K562 (cell line): ENCODE measurements at regions not wholly inside any gene's neighbourhood (a gene's known extent, or its start where the extent isn't known, plus 50 kb on each side); places are given as distances from the start of the nearest gene placed in this dataset.

ENCODE experiments used
- ATAC-seq: fragments of 200-7000 bp; cut with Tn5 transposase; 3 replicates; pipeline ENCODE4 v1.9.1; 2020; ENCODE audit warnings: moderate library complexity
- BruUV-seq: library from RNA; stranded (reverse); fragments of 400-500 nt; replicated peaks from 2 replicates; lab custom pipeline; 2021; lab: Mats Ljungman, UMichigan
- CTCF ChIA-PET: fragments of 300-600 bp; formaldehyde crosslinking; extraction: SDS; loops from one replicate; lab custom pipeline; 2021; ENCODE audit warnings: low intra/inter-chr PET ratio; lab: Yijun Ruan, JAX
- POLR2A ChIA-PET: fragments of 300-600, 350-650 bp; sonication (Branson Sonifier 250); formaldehyde crosslinking; extraction: SDS; loops from one replicate; lab custom pipeline; 2021; ENCODE audit warnings: antibody characterized with exemption, inconsistent platforms; lab: Yijun Ruan, JAX
- DNase-seq, 4 experiments: peaks; one replicate each; pipeline versions ENCODE4 v3.0.0 to v3.0.0-alpha.2; 2011 to 2018; ENCODE audit warnings: low spot score in 3 of 4, mixed read lengths in 3 of 4; ENCODE audit errors: extremely low read depth in 1 of 4
- FAIRE-seq: peaks from 2 replicates; lab custom pipeline; 2011; peaks lifted over from hg19 to GRCh38; lab: Jason Lieb, UNC
- H2AFZ ChIP-seq: 2 replicates; pipeline ENCODE4 v1.6.0; 2011; ENCODE audit warnings: low read depth, low read length, control low read depth, inconsistent platforms
- H3K27ac ChIP-seq: fragments of 200-600 bp; 3 replicates; pipeline ENCODE4 v1.8.0; 2011; ENCODE audit warnings: low read depth, mild to moderate bottlenecking, control low read depth, inconsistent platforms, low read length, moderate library complexity, mixed read lengths; ENCODE audit errors: extremely low read depth
- H3K27me3 ChIP-seq, 2 experiments: fragments of 300-600 bp in 1 of 2; 2 replicates in 1 of 2; 3 replicates in 1 of 2; pipeline versions ENCODE4 v1.6.0 to v1.8.0; 2011; ENCODE audit warnings: inconsistent platforms in 2 of 2, low read length in 2 of 2, mild to moderate bottlenecking in 1 of 2, mixed read lengths in 1 of 2, moderate library complexity in 1 of 2; ENCODE audit not compliant: control insufficient read depth in 2 of 2, insufficient read depth in 2 of 2
- H3K36me3 ChIP-seq: fragments of 300-600 bp; 3 replicates; pipeline ENCODE4 v1.8.0; 2011; ENCODE audit warnings: mild to moderate bottlenecking, low read length, inconsistent platforms; ENCODE audit not compliant: control insufficient read depth, insufficient read depth
- H3K4me1 ChIP-seq, 2 experiments: fragments of 200-600 bp in 1 of 2; replicated peaks in 1 of 2; 2 replicates in 1 of 2; 3 replicates in 1 of 2; pipeline versions ENCODE4 v1.5.1 to v1.8.0; 2011; ENCODE audit warnings: inconsistent platforms in 2 of 2, low read length in 2 of 2, mild to moderate bottlenecking in 1 of 2, mixed read lengths in 1 of 2, moderate library complexity in 1 of 2; ENCODE audit not compliant: control insufficient read depth in 2 of 2, insufficient read depth in 2 of 2
- H3K4me2 ChIP-seq: 2 replicates; pipeline ENCODE4 v1.6.1; 2011; ENCODE audit warnings: low read length, control low read depth, inconsistent platforms, mixed read lengths; ENCODE audit not compliant: insufficient read depth
- H3K4me3 ChIP-seq: fragments of 200-600 bp; sonication (generic), shearing (Covaris generic); 2 replicates; pipeline ENCODE4 v1.5.1; 2016; ENCODE audit warnings: control low read depth, inconsistent platforms
- H3K79me2 ChIP-seq: fragments of 200-600 bp; 3 replicates; pipeline ENCODE4 v1.8.0; 2011; ENCODE audit warnings: low read length, inconsistent platforms; ENCODE audit not compliant: control insufficient read depth, insufficient read depth
- H3K9ac ChIP-seq, 2 experiments: 2 replicates each; pipeline versions ENCODE4 v1.6.0 to v1.6.1; 2011; ENCODE audit warnings: low read depth in 2 of 2, low read length in 2 of 2, control low read depth in 1 of 2, inconsistent platforms in 1 of 2, mild to moderate bottlenecking in 1 of 2, mixed read lengths in 1 of 2; ENCODE audit not compliant: insufficient read depth in 1 of 2
- H3K9me1 ChIP-seq: one replicate; pipeline ENCODE4 v1.6.0; 2011; ENCODE audit warnings: inconsistent platforms, mild to moderate bottlenecking, low read length, moderate library complexity; ENCODE audit not compliant: control insufficient read depth, insufficient read depth
- H3K9me3 ChIP-seq: replicated peaks from 2 replicates; pipeline ENCODE4 v1.5.1; 2011; ENCODE audit warnings: low read depth, low read length, inconsistent platforms; ENCODE audit not compliant: control insufficient read depth, insufficient read depth
- H4K20me1 ChIP-seq: replicated peaks from 2 replicates; pipeline ENCODE4 v1.6.1; 2011; ENCODE audit warnings: low read length, inconsistent platforms, mixed read lengths; ENCODE audit not compliant: control insufficient read depth, insufficient read depth
- BACH1 ChIP-seq: fragments of 200-800 bp; sonication (Bioruptor generic); IDR thresholded peaks from 2 replicates; pipeline ENCODE4 v1.6.1; 2016; ENCODE audit warnings: missing genetic modification characterization, missing compliant biosample characterization
- CBX1 ChIP-seq: sonication (generic); IDR thresholded peaks from 2 replicates; pipeline ENCODE4 v1.6.1; 2016; ENCODE audit warnings: antibody characterized with exemption, low read depth, mild to moderate bottlenecking
- COPS2 ChIP-seq: fragments of 450-650 bp; conservative IDR thresholded peaks from 2 replicates; pipeline ENCODE4 v1.6.1; 2016; ENCODE audit warnings: mild to moderate bottlenecking, moderate library complexity
- ELF4 ChIP-seq: fragments of 450-650 bp; formaldehyde crosslinking; IDR thresholded peaks from 2 replicates; pipeline ENCODE4 v1.4.0; 2022; ENCODE audit warnings: missing genetic modification characterization
- EZH2 ChIP-seq: IDR thresholded peaks from 2 replicates; pipeline ENCODE4 v1.6.1; 2012; ENCODE audit warnings: low read depth, mild to moderate bottlenecking, inconsistent platforms, low read length, borderline replicate concordance
- HNRNPH1 ChIP-seq: fragments of 200-400 bp; formaldehyde crosslinking; optimal IDR thresholded peaks from 2 replicates; pipeline ENCODE3; 2017; ENCODE audit warnings: low read depth, mild to moderate bottlenecking, low read length, moderate library complexity
- KLF16 ChIP-seq: IDR thresholded peaks from 2 replicates; pipeline ENCODE4 v1.6.1; 2016; ENCODE audit warnings: antibody characterized with exemption
- NR1H2 ChIP-seq: sonication (generic); formaldehyde crosslinking; IDR thresholded peaks from 2 replicates; pipeline ENCODE4 v1.4.0; 2020; ENCODE audit warnings: mild to moderate bottlenecking, missing genetic modification reagents
- SAP30 ChIP-seq: fragments of 200-600 bp; sonication (generic); IDR thresholded peaks from 2 replicates; pipeline ENCODE4 v1.6.1; 2012; ENCODE audit warnings: borderline replicate concordance, low read depth, mild to moderate bottlenecking, moderate library complexity, low read length, control low read depth, inconsistent platforms; ENCODE audit not compliant: insufficient read depth, poor library complexity, severe bottlenecking
- SP1 ChIP-seq: sonication (generic); formaldehyde crosslinking; IDR thresholded peaks from 2 replicates; pipeline ENCODE4 v1.8.1; 2022; ENCODE audit warnings: mild to moderate bottlenecking, missing genetic modification reagents
- ZNF445 ChIP-seq: fragments of 250-450 bp; sonication (Bioruptor Pico); IDR thresholded peaks from 2 replicates; pipeline ENCODE4 v1.4.0; 2020; ENCODE audit warnings: low read depth, mild to moderate bottlenecking, moderate library complexity
- ZNF77 ChIP-seq: fragments of 250-450 bp; sonication (Bioruptor Pico); IDR thresholded peaks from 2 replicates; pipeline ENCODE4 v1.5.0; 2020
- WGBS: fragments of 100-300 bp; shearing (Covaris generic); methylation state at CpG from one replicate; pipeline ENCODE4 v1.1.6; 2016; ENCODE audit warnings: low coverage, mixed read lengths; ENCODE audit not compliant: insufficient coverage; ENCODE audit errors: missing lambda C conversion rate; 5-methylcytosine and 5-hydroxymethylcytosine counted together
- in situ Hi-C: fragments of 300-500 bp; cut with MboI; formaldehyde crosslinking; loops from 4 replicates; pipeline ENCODE4 v1.15.0; 2018; ENCODE audit warnings: inconsistent platforms, mixed read lengths
- intact Hi-C: fragments of 100-400 bp; cut with micrococcal nuclease; formaldehyde crosslinking; loops from 2 replicates; pipeline ENCODE4 v1.14.2; 2022
- TF ChIP-seq, protein P1 (sequence below): fragments of 250-450 bp; sonication (Bioruptor Pico); IDR thresholded peaks from 2 replicates; pipeline ENCODE4 v1.4.0; 2020; ENCODE audit warnings: mild to moderate bottlenecking, moderate library complexity
- TF ChIP-seq, protein P2 (sequence below): IDR thresholded peaks from 3 replicates; pipeline ENCODE4 v1.6.1; 2011; ENCODE audit warnings: borderline replicate concordance, mild to moderate bottlenecking, moderate library complexity; ENCODE audit not compliant: insufficient read length; ENCODE audit errors: extremely low read depth
- TF ChIP-seq, protein P3 (sequence below): conservative IDR thresholded peaks from 2 replicates; pipeline ENCODE4 v1.6.1; 2011; ENCODE audit warnings: low read depth, mild to moderate bottlenecking, low read length; ENCODE audit not compliant: control insufficient read depth

DNA sequence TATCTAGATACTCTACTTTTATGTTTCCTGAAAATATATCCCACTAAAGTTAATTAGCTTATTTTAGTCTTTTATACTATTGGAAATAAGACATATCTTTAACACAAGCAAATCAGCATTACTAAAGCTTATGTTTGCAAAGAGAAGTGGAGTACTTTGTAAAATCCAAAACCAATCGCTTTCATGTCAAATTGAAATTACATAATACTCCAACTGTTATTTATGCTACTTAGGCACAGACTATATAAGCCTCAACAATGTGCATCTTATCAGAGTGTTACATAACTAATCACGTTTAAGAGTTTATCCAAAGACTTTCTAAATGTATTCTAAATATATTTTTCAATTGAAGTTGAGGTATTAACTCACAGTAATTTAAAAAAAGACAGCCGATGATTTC, 200.0 kb downstream of the PCDH20 start (continued):
- no peak for TF ChIP-seq ZNF77 (CRISPR knock-in tag)
- no peak for TF ChIP-seq COPS2
- no peak for TF ChIP-seq NR1H2 (CRISPR knock-in tag)

DNA sequence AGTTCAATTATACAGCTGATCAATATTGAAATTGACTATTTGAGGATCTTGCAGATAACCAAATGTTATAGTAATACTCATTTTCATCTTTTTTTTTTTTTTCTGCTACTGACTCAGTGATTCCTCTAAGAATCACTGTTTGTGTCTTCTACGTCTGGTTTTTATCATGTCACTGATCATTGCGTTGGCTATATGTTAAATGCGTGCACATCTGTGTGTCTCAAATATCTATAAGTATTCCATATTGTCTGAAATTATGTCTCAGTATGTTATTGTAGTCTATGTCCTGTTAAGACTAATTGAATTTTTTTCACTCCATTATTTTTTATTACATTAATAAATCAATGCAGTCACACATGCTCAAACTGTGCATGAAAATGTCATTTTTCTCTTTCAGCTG, 200.5 kb downstream of the PCDH20 start:
- BruUV-seq: no TSS peak
- no peak for FAIRE-seq
- CTCF ChIA-PET: no interaction called here
- no peak for TF ChIP-seq ELF4 (CRISPR knock-in tag)
- no peak for TF ChIP-seq CBX1
- no peak for TF ChIP-seq KLF16
- TF ChIP-seq, protein P1, sequence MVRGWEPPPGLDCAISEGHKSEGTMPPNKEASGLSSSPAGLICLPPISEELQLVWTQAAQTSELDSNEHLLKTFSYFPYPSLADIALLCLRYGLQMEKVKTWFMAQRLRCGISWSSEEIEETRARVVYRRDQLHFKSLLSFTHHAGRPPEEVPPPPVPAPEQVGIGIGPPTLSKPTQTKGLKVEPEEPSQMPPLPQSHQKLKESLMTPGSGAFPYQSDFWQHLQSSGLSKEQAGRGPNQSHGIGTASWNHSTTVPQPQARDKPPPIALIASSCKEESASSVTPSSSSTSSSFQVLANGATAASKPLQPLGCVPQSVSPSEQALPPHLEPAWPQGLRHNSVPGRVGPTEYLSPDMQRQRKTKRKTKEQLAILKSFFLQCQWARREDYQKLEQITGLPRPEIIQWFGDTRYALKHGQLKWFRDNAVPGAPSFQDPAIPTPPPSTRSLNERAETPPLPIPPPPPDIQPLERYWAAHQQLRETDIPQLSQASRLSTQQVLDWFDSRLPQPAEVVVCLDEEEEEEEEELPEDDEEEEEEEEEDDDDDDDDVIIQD (CRISPR knock-in tag): no peak
- no peak for TF ChIP-seq HNRNPH1
- no peak for TF ChIP-seq ZNF445 (CRISPR knock-in tag)
- TF ChIP-seq SP1 (CRISPR knock-in tag): no peak
- TF ChIP-seq, protein P2, sequence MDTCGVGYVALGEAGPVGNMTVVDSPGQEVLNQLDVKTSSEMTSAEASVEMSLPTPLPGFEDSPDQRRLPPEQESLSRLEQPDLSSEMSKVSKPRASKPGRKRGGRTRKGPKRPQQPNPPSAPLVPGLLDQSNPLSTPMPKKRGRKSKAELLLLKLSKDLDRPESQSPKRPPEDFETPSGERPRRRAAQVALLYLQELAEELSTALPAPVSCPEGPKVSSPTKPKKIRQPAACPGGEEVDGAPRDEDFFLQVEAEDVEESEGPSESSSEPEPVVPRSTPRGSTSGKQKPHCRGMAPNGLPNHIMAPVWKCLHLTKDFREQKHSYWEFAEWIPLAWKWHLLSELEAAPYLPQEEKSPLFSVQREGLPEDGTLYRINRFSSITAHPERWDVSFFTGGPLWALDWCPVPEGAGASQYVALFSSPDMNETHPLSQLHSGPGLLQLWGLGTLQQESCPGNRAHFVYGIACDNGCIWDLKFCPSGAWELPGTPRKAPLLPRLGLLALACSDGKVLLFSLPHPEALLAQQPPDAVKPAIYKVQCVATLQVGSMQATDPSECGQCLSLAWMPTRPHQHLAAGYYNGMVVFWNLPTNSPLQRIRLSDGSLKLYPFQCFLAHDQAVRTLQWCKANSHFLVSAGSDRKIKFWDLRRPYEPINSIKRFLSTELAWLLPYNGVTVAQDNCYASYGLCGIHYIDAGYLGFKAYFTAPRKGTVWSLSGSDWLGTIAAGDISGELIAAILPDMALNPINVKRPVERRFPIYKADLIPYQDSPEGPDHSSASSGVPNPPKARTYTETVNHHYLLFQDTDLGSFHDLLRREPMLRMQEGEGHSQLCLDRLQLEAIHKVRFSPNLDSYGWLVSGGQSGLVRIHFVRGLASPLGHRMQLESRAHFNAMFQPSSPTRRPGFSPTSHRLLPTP: no peak
- TF ChIP-seq SAP30: no peak
- TF ChIP-seq BACH1 (tag): no peak
- no peak for TF ChIP-seq EZH2
- TF ChIP-seq, protein P3, sequence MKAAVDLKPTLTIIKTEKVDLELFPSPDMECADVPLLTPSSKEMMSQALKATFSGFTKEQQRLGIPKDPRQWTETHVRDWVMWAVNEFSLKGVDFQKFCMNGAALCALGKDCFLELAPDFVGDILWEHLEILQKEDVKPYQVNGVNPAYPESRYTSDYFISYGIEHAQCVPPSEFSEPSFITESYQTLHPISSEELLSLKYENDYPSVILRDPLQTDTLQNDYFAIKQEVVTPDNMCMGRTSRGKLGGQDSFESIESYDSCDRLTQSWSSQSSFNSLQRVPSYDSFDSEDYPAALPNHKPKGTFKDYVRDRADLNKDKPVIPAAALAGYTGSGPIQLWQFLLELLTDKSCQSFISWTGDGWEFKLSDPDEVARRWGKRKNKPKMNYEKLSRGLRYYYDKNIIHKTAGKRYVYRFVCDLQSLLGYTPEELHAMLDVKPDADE: no peak

More for the DNA sequence above, 200.5 kb downstream of the PCDH20 start:
- Histone ChIP-seq H4K20me1 (no peaks in the 10 kb centered on the region), H3K9me3 (no peaks in the 10 kb centered on the region), H3K27ac (no peak overlapping the region), H3K4me3 (no peak overlapping the region), H3K79me2 (no peaks in the 10 kb centered on the region), H3K4me1 (no peaks in the 10 kb centered on the region), H3K36me3 (no peaks in the 10 kb centered on the region), H3K9me1 (no peaks in the 10 kb centered on the region), H2AFZ (no peak overlapping the region), H3K9ac (no peak overlapping the region), H3K27me3 (no peaks in the 10 kb centered on the region), H3K4me2 (no peak overlapping the region)
- no peak for ATAC-seq
- no peak for DNase-seq
- 3% methylated on average over 3 of the region's 3 CpGs for WGBS
- intact Hi-C loops: no loop called here
- in situ Hi-C loops: no loop called here
- POLR2A ChIA-PET: no interaction called here
